Hematopoietic multipotent progenitor cell treated with erythropoietin and hydrocortisone succinate and interleukin-3 and kit ligand, for 15 days (in vitro differentiated cells): ENCODE measurements at regions not wholly inside any gene's neighbourhood (a gene's known extent, or its start where the extent isn't known, plus 50 kb on each side); places are given as distances from the start of the nearest gene placed in this dataset.

Experiments used
- DNase-seq: peaks from one replicate; pipeline ENCODE4 v3.0.0-alpha.2; 2015; ENCODE audit warnings: low spot score

- no peak for DNase-seq
These were observed 552.1 kb downstream of the CDH26 start for GRCh38 chr20:60510356-60510755.

DNA sequence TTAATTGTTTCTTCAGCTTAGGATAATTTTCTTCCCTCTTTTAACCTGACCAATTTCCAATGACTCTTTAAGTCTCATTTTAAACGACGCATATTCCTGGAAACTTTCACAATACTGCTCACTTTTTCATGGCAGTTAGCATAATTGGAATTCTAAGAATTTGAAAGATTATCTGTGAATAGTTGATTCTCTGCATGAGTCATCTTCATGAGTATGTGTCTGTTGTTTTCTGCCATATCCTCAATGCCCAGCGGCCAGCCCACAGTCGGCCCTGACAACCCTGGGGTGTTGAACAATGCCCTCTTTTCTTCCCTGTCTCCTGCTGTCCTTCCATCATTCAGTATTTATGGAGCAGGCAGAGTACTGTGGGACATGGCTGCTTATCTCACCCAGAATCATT lies 554.2 kb downstream of the CDH26 start:
- no peak for DNase-seq

DNA sequence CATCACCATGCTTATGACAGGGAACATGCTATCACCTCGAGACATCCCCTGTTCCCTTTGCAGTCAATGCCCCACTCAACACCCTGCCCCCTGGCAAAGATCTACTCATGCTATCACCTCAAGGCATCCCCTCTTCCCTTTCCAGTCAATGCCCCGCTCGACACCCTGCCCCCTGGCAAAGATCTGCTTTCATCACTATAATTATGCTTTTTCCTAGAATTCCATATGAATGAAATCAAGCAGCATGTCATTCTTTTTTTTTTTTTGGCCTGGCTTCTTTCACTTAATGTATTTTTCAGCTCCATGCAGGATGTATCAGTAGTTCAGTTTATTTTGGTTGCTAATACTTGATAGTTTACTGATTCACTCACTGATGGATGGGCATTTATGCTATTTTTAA lies 554.9 kb downstream of the CDH26 start:
- no peak for DNase-seq

GRCh38 chr20:60516442-60516841 lies 558.2 kb downstream of the CDH26 start:
- no peak for DNase-seq

- DNase-seq = no peak
These were observed 559.8 kb downstream of the CDH26 start for GRCh38 chr20:60518022-60518421.

GRCh38 chr20:60525397-60525796 lies 567.2 kb downstream of the CDH26 start:
- DNase-seq = no peak

- no peak for DNase-seq
These were observed 569.4 kb downstream of the CDH26 start for GRCh38 chr20:60527656-60528055.

DNA sequence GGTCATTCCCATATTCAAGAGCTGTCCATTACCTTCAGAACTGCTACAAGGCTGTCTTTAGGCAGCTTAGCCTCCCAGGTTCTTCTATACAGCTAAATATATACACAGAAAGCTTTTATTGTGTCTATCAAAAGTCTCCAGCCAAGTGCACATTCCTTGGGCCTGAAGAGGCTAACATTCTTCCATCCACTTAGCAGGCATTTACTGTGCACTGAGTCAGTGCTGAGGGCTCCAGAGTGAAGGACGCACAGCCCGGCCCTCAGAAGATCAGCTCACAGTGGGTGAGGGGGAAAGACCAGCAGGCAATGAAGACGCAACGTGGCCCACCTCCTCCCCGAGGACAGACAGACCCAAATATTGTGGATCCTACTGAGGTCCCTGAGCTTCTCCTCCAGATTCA lies 569.9 kb downstream of the CDH26 start:
- no peak for DNase-seq

GRCh38 chr20:60529149-60529548 lies 570.9 kb downstream of the CDH26 start:
- no peak for DNase-seq

DNA sequence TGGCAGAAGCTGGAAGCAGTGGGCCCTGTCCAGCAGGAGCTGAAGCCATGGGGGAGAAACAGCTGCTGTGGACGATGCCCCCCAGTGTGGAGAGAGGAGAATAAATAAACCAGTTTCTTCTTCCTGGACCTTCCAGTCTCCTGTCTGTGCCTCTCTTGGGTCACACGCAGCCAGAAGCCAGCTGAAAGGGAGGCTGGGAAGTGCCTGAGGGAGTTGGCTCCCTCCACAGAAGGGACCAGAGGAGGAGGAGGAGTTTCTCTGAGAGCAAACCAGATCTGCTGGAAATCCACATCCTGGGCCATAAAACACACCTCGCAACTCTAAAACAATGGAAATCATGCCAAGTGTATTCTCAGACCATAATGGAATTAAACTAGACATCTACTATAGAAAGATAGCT lies 577.0 kb downstream of the CDH26 start:
- no peak for DNase-seq

DNA sequence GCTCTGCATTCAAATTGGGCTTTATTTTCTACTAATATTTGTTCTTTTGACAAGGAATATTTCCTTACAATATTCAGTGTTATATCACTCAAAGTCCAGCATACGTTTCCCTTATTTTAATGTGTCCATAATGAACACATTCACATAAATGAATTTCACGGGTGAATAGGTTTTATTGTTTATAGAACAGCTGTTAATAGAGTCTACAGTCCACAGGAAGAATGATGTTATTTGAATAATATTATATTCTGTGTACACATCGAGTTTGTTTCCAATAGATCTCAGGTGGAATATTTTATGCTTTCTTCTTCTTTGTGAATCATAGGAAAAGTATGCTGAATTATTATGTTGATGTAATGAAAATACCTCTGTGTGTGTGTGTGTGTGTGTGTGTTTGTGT lies 582.4 kb downstream of the CDH26 start:
- no peak for DNase-seq

GRCh38 chr20:60541991-60542390 lies 583.8 kb downstream of the CDH26 start:
- DNase-seq = no peak

- no peak for DNase-seq
These were observed 585.4 kb downstream of the CDH26 start for GRCh38 chr20:60543598-60543997.

GRCh38 chr20:60553095-60553494 lies 594.9 kb downstream of the CDH26 start:
- no peak for DNase-seq

- no peak for DNase-seq
These were observed 600.3 kb downstream of the CDH26 start for GRCh38 chr20:60558486-60558885.

DNA sequence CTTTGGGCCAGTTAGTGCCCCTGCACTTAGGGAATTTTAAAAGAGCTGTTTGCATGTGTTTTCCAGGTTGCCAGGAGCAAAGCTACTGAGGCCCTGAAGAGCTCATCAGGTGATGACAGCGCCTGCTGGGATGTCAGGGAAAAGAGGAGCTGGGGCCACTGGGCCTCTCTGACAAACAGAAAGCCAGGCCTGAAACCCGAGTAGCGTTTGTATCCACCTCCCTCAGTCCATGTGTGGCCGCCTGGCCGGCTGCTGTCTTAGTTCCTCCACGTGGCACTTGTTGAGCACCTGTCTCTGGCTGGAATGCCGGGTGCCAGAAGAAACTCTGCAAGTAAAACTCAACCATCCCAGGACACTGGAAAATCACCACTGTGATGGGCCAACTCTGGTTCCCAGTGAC lies 601.2 kb downstream of the CDH26 start:
- no peak for DNase-seq

- DNase-seq = no peak
These were observed 602.8 kb downstream of the CDH26 start for GRCh38 chr20:60561052-60561451.

- DNase-seq = no peak
These were observed 606.9 kb downstream of the CDH26 start for GRCh38 chr20:60565083-60565482.

GRCh38 chr20:60565551-60565950 lies 607.3 kb downstream of the CDH26 start:
- no peak for DNase-seq

DNA sequence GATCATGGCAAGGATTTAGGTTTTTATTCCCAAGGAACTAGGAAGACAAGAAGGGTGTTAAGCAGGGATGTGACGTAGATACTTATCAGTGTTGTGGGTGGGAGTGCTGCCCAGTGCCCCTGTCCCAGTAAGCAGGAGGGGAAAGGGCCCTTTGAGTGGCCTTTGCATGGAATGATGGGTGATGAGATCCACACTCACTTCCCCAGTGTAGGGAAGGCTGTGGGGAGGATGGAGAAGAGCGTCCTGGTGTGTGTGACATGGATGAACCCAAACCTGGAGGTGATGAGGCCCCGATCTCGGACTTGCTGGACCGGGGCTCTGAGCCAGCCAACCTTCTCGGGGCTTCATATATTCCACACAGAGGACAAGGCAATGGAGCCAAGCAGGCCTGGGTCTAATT lies 610.9 kb downstream of the CDH26 start:
- no peak for DNase-seq

- no peak for DNase-seq
These were observed 612.5 kb downstream of the CDH26 start for GRCh38 chr20:60570481-60571277.

- no peak for DNase-seq
These were observed 614.9 kb downstream of the CDH26 start for GRCh38 chr20:60573003-60573680.

- DNase-seq = no peak
These were observed 618.0 kb downstream of the CDH26 start for GRCh38 chr20:60576236-60576635.
